GM21526 (cell line): ENCODE measurements at regions not wholly inside any gene's neighbourhood (a gene's known extent, or its start where the extent isn't known, plus 50 kb on each side); places are given as distances from the start of the nearest gene placed in this dataset.

Source experiments
- ATAC-seq: cut with Tn5 transposase; IDR thresholded peaks from one replicate; pipeline ENCODE4 v1.9.1; 2021; ENCODE audit warnings: moderate library complexity; ENCODE audit not compliant: unreplicated experiment, low FRiP score

DNA sequence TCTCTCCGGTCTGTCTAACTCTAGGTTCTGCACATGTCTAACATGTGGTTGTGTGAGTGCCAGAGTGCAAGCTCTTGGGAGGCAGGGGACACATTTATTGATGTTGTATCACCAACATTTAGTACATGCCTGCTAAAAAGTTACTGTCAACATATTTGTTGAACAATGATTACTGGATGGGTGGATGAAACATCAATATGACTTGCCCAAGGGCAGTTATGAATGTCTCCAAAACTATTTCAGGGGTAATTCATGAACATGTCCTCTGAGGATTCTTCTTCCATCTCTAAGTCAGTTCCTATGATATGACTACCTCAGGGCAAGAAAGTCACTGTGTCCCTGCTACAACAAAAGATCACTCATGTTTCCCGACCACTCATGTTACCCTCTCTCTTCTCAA is 91.3 kb upstream of the STEAP1B start:
- no peak for ATAC-seq

DNA sequence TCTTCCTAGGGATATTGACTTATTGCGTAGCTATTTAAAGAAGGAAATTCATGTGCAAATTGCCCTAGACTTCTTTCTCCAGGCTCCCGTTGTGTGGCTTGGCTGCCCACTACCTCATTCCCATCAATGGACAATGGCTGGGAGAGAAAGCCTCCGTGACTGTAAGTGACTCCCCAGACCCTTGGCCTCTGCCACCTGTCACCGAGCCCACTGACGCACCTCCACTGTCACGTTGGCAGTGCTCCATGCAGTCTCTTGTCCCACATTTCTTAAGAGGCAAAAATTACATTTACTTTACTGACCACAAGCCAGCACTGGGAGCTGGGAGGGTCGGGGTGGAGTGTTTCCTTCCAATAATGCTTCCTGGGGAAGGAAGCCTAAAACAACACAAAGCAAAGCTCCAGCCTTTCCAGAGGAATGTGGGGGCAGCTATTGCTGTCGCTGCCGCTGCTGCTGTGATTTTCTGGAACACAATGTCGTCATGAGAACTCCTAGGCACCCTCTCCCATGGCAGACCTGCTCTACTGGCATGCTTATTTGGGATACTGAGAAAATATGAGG is 89.7 kb upstream of the STEAP1B start:
- no peak for ATAC-seq

DNA sequence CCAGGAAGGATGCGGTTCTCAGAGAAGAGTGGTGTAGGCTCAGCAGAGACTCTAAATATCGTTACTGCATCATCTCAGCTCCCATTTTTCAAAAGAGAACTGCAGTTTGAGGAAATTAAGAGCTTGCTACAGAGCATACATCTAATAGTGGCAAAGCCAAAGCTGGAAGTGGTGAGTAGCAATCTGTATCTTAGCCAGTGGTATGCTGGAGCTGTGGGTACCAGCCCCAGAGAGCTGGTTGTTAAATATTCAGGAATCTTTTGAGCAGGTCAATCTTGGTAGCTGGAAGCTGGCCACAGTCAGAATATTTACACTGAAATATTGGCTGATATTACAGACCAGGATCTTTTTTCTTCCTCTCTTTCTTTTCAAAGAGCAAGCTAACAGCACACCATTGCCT is 88.4 kb upstream of the STEAP1B start:
- ATAC-seq: no peak

DNA sequence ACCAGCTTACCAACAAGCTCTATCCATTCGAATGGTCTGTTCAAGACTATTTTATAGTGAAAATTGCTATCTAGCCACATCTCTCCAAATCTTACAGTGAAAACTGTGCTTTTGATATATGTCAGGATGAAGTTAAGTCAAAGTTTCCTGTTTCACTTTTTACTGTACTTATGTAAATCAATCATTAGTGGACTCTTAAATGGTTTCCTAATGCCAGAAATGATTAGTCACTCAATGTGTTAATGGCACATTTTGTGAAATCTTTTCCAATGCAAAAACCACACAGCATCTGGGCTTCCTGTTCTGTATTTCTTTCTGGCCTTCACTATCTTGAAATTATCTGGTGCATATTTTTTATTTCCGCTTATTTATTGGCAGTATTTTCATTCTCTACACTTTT is 87.3 kb upstream of the STEAP1B start:
- ATAC-seq: no peak

DNA sequence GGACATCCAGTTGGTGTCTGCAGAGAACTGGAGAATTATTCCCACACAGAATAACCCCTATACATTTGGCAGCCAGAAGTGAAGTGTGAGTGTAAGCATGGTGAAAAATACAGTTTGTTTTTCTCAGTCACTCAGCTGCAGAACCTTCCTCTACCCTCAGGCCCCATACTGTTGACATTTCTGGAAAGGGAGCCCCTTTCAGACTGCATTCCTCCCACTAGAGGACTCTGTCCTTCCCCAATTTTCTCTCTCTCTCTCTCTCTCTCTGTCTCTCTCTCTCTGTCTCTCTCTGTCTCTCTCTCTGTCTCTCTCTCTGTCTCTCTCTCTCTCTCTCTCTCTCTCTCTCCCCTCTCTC is 86.8 kb upstream of the STEAP1B start:
- ATAC-seq: no peak

DNA sequence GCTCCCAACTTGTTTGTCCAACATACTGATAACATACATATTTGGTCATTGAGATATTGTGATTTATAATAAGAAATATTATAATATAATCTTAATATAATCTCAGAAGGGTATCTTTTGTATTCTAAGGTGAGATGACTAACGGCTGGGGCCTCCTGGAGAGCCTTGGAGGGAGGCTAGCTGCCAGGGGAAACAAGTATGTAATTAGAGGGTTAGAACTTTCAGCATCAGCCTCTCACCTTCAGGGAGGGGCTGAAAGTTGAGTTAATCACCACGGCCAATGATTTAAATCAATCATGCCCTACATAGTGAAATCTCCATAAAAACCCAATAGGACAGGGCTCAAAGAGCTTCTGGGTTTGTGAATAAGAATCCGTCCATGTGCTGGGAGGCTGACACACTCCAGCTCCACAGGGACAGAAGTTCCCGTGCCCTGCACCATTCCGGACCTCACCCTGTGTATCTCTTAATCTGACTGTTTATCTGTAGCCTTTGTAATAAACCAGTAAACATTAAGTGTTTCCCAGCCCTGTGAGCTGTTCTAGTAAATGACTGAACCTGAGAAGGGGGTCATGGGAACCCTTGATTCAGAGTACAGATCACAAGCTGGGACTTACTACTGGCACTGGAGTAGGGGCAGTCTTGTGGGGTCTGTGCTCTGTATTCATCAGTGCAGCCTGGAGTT is 86.3 kb upstream of the STEAP1B start:
- no peak for ATAC-seq

DNA sequence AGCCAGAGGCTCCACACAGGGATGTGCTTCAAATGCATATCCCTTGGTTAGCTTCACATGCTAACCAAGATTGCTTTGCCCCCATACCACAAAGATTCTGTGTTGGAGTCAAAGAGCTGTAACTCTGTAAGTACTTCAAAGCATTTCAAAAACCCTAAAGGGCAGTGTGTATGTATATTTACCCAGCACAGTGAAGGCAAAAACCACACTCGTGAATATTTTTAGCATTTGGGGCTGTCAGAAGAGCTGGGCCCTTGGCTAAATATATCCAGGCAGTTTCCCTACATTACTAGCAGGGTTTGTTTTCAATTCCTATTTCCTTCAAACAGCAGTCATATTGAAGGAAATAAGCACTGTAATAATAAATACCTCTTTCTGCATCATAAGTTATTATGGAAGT is 84.2 kb upstream of the STEAP1B start:
- ATAC-seq: no peak

DNA sequence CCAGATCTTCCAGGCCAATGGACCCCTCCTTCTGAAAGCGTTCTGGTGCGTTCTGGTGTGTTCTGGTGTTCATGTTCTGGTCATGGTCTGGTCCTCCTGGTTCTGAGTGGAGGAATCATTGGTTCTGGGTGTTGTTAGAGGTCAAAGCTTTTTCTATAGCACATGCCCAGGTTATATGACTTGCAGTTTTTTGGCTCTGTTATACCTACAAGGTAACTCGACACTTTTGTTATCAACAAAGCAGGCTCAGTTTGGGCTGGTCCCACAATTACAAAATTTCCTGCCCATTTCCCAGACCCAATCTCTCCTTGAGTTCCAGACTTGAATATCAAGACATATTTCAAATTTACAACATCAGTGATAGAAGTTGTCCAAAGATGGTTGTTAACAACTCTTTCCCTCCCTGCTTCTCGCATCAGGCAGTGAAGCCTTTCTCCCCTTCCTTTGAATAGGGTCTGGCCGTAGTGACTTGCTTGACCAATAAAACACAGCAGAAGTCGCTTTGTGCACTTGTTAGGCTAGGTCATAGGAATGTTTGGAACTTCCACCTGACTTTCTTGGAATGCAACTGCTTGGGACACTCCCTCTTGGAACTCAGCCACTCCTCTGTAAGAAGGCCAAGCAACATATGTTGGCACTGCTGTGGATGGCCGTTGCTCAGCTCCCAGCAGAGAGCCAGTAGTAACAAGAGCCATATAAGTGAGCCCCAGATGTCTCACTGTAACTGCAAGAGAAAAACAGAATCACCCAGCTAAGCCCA is 83.1 kb upstream of the STEAP1B start:
- no peak for ATAC-seq

DNA sequence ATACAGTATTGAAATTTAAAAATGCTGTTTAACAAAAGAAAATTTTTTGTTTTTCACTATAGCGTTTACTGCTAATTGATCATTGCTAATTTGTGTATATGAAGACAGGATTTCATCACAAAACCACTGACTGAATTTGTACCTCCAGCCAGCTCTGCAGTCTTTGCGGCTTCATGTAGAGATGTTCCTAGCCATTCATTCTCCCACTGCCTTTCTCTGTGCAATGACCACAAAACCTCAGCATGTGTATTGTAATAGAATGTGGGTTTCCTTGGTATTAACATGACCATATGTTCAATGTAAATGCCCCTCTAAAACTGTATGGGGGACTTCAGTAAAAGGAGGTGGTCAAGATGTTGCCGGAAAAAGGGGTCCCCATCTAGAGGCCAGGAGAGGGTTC is 81.1 kb upstream of the STEAP1B start:
- no peak for ATAC-seq

DNA sequence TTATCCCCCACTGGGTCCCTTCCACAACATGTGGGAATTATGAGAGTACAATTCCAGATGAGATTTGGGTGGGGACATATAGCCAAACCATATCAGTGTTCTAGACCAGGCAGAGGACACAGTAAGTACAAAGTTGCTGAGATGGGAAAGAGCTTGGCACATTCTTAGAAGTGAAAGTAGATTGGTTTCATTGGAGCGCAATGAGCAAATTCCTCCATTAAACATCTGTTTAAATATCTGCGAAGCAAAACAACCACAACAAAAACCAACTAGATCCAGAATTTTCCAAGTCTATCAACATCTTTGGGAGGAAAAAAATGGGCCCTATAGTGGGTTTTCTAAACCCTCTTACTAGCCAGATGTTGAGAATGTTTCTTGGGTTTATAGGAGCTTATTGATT is 80.0 kb upstream of the STEAP1B start:
- ATAC-seq: no peak

DNA sequence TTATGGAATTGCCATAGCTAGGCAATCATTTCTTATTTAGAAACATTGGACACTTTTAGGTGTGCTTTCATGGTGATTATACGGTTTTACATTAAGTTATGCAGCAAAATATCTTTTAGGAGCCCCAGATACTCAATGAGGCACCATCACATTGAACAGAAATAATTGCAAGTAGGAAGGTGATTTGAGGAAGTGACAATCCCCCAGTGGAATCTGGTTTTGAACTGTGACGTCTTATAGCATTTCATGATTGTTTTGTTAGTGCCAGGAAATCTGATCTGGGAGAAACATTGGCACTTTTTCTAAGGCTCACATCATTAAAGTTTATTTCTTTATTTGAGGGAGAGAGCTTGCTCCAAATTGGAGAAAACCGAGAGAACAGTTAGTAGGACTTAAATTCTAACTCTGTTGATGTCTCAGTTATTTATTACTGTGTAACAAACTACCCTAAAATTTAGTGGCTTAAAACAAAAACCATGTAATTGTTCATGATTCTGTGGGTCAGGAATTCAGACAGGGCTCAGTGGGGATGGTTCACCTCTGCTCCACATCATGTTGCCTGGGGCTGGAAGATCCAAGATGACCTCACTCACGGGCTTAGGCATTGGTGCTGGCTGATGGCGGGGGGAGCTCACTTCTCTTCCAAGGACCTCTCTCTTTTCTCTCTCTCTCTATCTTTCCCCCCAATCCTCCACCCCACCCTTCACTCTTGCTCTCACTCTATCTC is 78.2 kb upstream of the STEAP1B start:
- ATAC-seq: no peak

DNA sequence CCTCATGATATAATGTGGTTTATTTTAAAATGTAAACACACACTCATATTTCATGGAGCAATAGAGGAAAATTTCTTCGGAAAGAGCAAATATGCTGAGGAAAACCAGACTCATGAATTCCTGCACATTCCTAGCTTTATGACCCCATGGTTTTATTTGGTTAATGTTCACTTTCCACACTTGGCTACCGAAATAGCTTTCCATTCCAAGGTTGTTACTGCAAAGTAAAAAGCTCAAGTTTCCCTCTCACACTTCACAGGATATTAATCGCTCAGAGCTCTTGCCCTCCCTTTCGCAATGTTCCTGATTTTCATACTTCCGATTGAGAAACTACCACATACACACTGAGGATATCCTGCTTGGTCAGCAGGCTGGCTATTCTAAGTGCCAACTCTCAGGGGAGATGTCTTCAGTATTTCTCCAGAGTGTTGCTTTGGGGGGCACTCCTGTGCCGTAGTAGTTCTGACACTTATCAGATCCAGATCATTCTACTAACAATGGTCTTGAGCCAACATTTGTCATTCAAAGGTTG is 77.5 kb upstream of the STEAP1B start:
- no peak for ATAC-seq

DNA sequence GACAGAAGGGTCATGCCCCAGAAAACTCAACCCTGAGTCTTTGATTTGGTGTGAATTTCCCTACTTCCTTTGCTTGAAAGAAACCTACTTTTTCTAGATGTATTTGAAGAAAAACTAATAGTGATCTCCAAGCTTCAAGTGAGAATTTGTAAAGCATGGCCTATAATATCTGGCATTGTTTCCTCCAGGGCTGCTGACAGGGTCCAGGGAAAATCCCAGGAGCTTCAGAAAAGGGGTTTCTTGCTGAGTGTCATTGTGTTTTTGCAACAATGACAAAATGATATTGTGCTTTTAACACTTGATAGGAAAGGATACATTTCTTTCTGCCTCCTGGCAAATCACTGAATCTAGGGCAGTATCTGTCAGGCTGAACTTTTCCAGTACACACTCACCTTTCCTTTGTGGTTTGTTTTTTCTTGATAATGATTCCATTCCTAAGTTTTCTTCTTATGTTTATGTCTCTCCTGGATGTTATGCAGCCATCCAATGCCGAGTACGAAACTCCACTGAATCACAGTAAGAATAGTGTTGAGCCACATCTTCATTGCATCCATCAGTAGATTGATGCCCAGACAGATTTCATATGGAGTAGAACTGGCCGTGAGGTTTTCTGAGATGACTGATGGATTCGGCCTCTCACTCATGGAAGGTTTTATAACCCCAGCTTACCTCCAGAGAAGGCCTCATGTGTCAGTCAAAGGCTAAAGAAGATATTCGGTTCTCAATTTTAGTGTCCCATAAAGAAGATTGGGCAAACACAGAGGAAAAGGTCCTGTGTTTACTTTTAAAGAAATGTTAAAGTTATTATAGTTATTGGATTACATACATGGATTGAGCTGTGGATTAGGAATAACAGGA is 76.9 kb upstream of the STEAP1B start:
- ATAC-seq: no peak

DNA sequence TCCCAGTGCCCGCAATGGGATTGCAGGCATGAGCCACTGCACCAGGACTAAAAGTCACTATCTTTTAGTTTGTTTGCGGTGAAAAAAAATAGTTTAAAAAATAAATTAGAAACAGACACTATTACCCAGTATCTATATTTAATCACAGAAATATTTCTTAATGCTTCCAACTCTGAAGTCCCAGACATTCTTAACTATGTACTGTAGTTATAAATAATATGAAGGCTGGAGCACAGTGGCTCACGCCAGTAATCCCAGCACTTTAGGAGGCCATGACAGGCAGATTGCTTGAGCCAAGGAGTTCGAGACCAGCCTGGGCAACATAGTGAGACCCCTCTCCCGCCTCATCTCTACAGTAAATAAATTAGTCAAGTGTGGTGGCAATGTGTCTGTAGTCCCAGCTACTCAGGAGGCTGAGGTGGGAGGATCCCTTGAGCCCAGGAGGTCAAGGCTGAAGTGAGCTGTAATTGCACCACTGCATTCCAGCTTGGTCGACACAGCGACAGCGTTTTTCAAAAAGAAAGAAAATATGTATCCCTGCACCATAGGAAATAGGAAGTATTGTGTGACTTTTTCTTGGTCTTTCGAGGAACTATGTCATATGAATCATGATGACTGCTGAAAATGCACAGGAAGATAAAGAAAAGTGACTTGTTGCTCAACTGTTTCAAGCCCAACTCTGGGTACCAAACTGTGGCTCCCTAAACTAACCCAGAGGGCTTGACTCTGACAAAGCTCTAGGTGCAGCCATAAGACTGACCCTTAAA is 74.9 kb upstream of the STEAP1B start:
- no peak for ATAC-seq

DNA sequence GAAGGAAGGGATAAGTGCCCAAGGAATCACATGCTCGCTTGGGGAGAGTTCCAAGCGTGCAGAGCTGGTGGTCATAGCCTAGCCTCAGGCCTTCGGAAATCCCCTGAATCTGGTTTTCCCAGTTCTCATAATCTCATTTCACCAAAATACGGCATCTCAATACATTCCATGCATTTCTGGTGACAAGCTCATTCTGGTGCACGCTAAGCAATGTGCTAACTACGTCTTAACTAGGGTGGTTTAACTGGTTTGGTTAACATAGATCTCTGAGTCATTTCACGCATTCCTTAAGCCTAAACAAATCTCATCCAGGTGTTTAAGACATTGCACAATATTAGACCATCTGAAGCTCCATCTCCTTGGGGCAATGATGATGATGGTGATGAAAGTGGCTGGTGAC is 72.9 kb upstream of the STEAP1B start:
- ATAC-seq: no peak

DNA sequence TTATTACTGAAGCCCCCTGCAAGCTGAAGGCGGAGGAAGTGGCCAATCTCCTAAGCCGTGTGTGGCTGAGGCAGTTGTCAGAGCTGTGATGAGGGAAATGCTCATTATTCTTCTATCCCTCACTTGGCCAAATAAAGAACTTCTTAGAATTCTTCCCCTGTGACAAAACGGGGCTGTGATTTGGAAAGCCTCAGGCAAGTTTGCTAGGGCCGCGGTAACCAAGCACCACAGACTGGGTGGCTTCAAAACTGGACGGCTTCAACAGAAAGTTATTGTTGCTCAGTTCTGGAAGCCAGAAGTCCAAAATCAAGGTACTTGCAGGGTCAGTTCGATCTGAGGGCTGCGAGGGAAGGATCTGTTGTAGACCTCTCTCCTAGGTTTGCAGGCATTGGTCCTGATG is 72.3 kb upstream of the STEAP1B start:
- no peak for ATAC-seq

DNA sequence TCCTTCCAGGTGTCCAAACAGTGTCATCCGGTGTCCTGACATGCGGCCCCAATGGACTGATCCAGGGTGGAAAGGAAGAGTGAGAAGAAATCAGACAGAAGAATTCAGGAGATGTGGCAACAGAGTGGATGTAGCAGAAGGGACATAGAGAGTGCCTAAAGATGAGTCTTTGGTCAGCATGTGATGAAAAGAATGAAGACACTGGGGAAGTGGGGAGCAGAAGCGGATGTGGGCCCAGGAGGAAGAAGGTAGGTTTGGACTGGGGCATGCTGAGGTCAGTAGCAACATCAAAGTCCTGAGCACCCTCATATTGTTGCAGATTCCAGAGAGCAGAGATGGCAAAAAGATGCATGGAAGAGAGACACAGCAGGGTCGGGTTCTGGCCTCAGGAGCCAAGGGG is 71.8 kb upstream of the STEAP1B start:
- no peak for ATAC-seq

DNA sequence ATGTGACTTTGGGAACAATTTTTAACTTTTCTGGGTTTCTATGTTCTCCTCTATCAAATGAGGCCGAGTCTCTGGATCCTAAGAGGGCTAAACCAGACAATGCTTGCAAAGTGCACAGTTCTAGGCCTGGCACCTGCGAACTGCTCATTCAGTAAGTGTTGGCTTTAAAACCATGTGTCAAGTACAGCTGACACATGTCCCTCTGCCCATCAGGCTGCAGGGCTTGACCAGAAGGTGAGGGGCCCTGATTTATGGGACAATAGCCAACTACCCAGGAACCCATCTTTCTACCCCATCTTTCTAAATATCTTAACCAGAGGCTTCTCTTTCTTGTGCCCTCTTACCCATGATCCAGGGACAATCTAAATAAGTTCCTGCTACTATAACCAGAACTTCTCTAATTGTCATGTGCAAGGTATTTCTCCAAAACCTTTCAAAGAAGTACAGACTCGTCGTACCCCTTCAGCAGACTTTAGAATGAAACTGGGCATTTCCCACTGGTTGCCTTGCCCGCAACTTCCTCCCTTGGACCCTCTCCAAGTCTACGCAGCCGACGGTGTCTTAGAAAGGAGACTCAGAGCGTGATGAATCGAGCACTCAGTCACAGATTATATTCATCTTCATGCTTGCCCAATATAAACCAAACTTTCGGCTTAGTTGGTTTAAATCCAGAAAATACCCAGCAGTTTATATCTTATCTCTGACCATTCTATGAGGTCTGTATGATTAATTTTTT is 69.8 kb upstream of the STEAP1B start:
- no peak for ATAC-seq

DNA sequence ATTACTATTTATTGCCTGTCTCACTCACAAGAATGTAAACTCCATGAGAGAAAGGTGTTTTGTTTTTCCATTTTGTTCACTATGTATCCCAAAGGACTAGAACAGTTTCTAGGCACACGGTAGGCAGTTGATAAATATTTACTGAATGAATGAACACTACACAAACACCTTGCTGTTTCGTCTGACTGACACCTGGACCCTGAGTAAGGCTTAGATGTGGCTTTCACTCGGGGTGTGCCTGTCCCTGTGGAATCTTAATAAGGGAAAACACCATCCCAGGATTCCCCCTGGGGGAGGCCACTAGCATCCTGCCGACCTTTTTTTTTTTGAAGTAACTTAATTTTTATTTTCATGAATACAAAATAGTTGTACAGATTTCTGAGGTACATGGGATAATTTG is 66.6 kb upstream of the STEAP1B start:
- no peak for ATAC-seq
